Ovary (tissue), 3 donors: ENCODE measurements at regions not wholly inside any gene's neighbourhood (a gene's known extent, or its start where the extent isn't known, plus 50 kb on each side); places are given as distances from the start of the nearest gene placed in this dataset.
"Not testable (repeated sequence)": the region's sequence is repeated elsewhere in the genome, so short reads cannot be mapped to it uniquely, and the experiment has no call there.

Source experiments
- CTCF ChIP-seq, 3 donors: fragments of 450-650 bp in 2 of 3; fragments of 200-600 bp in 1 of 3; IDR thresholded peaks; one replicate each; pipeline versions ENCODE4 v1.5.1 to v1.8.0; 2016 to 2022; ENCODE audit warnings: antibody characterized with exemption in 3 of 3, mild to moderate bottlenecking in 1 of 3
- EP300 ChIP-seq: sonication (generic); formaldehyde crosslinking; IDR thresholded peaks from one replicate; pipeline ENCODE4 v1.6.1; 2017; ENCODE audit warnings: antibody characterized with exemption
- POLR2A ChIP-seq: fragments of 450-650 bp; IDR thresholded peaks from one replicate; pipeline ENCODE4 v1.6.1; 2017; ENCODE audit warnings: antibody characterized with exemption, mild to moderate bottlenecking, moderate library complexity
- donor health status: DM: no; HTN: no; CAD: no.

DNA sequence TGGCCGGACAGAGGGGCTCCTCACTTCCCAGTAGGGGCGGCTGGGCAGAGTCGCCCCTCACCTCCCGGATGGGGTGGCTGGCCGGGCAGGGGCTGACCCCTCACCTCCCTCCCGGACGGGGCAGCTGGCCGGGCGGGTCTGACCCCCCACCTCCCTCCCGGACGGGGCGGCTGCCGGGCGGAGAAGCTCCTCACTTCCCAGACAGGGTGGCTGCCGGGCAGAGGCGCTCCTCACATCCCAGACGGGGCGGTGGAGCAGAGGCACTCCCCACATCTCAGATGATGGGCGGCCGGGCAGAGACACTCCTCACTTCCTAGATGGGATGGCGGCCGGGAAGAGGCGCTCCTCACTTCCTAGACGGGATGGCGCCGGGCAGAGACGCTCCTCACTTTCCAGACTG lies 927.7 kb upstream of the TPTE start:
- TF ChIP-seq CTCF (IDR thresholded peaks at IDR 0.05); POLR2A; EP300: not testable (repeated sequence)
